MG63 (cell line): ENCODE measurements at regions not wholly inside any gene's neighbourhood (a gene's known extent, or its start where the extent isn't known, plus 50 kb on each side); places are given as distances from the start of the nearest gene placed in this dataset.

Experiments used
- DNase-seq: peaks from one replicate; pipeline ENCODE4 v3.0.0-alpha.2; 2020
- H3K27me3 ChIP-seq: fragments of 250-450 bp; sonication (Bioruptor Pico); 2 replicates; pipeline ENCODE4 v1.5.1; 2020; ENCODE audit warnings: mild to moderate bottlenecking, moderate library complexity
- H3K36me3 ChIP-seq: fragments of 250-450 bp; sonication (Bioruptor Pico); 2 replicates; pipeline ENCODE4 v1.5.1; 2020; ENCODE audit warnings: mild to moderate bottlenecking, moderate library complexity
- H3K4me3 ChIP-seq: fragments of 250-450 bp; sonication (Bioruptor Pico); 2 replicates; pipeline ENCODE4 v1.5.1; 2020; ENCODE audit warnings: mild to moderate bottlenecking, moderate library complexity
- H3K9me3 ChIP-seq: fragments of 250-450 bp; sonication (Bioruptor Pico); 2 replicates; pipeline ENCODE4 v1.5.1; 2020; ENCODE audit warnings: mild to moderate bottlenecking, moderate library complexity

DNA sequence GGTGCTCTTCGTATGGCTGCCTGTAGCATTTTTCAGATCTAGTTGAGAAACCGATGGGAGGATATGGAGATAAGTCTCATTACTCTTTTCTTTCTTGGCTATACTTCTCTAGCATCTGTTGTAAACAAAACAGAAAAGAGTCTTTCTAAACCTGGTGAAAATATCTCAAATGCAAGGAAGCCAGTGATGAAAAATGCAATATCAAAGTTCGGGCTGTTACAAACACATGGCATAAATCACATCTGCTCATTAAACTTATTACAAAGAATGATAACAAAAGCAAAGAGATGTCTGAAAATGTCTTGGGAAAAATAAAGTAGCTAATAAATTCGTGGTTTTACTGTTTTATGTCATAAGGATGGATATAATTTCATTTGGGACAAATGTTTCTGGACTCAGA is 71.8 kb upstream of the IGFBP3 start:
- no peak overlapping the region for H3K4me3 ChIP-seq
- H3K36me3 ChIP-seq: no peaks in the 10 kb centered on the region
- DNase-seq: no peak
- H3K9me3 ChIP-seq: peaks cover 13% of the 10 kb centered on the region
- H3K27me3 ChIP-seq: no peaks in the 10 kb centered on the region

DNA sequence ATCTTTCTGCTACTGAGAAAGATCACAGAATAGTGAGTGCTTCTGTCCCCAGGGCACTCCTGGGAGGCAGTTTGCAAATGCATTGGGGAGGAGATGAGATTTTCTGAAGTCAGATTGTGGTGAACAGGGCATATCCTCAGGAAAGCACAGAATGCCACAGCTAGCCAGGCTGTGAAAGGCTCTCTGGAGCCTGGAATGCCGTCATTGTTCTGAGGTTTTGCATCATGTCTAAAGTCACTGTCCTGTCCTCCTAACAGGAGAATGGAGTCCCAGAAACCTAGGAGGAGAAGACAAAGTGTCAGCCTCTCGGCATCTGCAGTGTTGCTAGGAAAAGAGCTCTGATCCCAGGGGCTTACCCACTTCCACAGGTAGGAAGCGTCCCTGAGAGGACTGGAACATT is 69.2 kb upstream of the IGFBP3 start:
- no peak for DNase-seq
- H3K9me3 ChIP-seq: peaks cover 7% of the 10 kb centered on the region; the same call in 1 of the 2 replicates

GRCh38 chr7:45988405-45989057 is 67.5 kb upstream of the IGFBP3 start:
- H3K9me3 ChIP-seq: no peaks in the 10 kb centered on the region
- H3K36me3 ChIP-seq: no peaks in the 10 kb centered on the region; the same call in 1 of the 2 replicates
- H3K27me3 ChIP-seq: no peaks in the 10 kb centered on the region
- DNase-seq: no peak
- no peak overlapping the region for H3K4me3 ChIP-seq

More for the DNA sequence above, 69.2 kb upstream of the IGFBP3 start:
- Histone ChIP-seq H3K4me3 (no peak overlapping the region), H3K27me3 (no peaks in the 10 kb centered on the region), H3K36me3 (no peaks in the 10 kb centered on the region; the same call in 1 of the 2 replicates)

DNA sequence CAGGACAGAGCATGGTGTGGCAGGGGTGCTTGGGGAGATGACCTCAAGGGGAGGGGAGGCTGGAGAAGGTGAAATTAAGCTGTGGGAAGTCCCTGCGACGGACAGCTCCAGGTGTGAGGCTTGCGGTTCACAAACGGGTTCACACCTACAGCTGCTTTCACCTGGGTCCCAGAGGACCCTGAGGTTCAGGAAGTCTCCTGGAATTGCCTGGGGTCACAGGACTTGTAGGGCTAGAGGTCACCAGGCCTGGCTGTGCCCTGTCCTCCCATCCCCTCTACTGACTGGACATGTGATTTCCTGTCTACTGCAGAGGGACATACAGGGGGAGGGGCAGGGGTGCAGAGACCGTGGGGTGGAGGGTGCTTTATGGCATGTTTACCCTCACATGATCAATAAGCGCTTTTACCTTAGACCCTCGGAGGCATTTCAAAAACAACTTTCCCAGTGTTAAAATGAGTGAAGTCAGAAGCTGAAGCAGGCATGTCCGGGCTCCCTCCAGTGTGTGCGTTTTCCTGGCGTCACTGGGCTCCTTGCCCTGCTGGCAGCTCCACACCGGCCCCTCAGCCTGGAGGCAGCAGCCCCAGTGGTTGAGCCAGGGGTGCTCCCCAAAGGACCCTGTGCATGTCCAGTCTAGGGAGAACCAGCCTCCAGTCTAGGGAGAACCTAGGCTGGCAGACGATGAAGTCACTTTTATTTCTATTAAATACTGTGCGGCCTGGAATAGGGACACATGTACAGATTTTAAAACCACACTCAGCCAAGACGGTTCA is 66.6 kb upstream of the IGFBP3 start:
- Histone ChIP-seq H3K4me3 (no peak overlapping the region), H3K27me3 (no peaks in the 10 kb centered on the region), H3K36me3 (no peaks in the 10 kb centered on the region; the same call in 1 of the 2 replicates), H3K9me3 (0 out of 2 replicates have a peak, but pooled peaks cover 3% of the 10 kb centered on the region)
- DNase-seq: no peak

DNA sequence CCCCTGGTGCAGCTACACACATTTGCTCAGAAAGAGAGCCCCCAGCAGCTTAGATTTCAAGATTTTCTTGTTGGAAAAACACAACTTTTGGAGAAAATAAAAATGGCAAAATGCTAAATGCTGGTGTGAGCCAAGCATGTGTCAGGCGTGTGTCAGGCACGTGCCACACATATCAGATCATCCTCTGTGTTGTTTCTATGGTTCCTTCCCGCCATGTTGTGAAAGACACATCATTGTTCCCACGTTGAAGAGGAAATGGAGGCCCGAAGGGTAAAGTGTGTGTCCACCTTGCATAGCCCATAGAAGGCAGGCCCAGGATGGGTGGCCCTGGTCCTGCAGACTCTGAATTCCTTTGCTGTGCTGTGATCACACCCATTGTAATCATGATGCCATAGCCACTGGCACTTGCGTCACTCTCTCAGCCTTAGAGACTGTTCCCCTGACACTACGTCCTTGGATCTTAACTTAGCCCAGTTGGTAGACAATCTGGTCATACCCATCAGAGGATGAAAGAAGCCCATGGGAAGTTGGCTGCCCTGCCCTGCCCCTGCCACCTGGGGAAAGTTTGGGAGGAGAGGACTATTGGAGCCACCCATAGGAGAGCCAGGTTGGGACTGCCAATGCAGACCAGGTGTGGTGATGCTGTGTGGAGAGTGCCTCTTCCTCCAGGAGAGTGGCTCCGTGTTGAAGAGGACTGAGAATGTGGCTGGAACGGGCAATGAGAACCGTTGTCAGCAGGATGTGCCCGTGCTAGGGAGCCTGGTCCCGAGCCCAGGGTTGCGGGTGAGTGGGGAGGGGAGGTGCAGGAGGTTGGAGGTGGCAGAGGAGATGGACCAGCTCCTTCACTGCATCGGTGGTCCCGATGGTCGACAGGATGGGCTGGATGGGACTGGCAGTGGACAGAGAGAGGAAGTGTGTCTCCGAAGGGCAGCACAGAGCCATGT is 65.6 kb upstream of the IGFBP3 start:
- peaks cover 10% of the 10 kb centered on the region for H3K9me3 ChIP-seq
- no peaks in the 10 kb centered on the region for H3K27me3 ChIP-seq
- no peak for DNase-seq
- no peak overlapping the region for H3K4me3 ChIP-seq
- H3K36me3 ChIP-seq: no peaks in the 10 kb centered on the region; the same call in 1 of the 2 replicates

DNA sequence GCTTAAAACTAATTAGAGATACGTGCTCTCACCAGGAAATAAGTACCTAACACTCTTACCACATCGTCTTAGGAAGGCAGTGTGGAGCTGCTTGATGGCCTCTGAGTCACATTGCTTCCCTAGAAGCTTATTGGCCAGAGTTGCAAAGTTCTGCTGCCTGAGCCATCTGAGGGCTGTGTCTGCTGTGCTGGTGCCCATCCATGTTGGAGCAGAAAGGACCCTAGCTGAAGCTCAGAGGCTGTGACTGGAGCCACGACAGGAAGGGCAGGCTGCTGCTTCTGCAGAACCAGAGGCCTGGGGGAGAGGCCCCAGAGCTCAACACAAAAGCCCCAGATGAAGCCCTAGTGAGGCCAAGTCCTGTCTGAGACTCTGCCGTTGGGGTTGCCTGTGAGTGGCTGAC is 64.8 kb upstream of the IGFBP3 start:
- DNase-seq: peak; percentile 20
- no peaks in the 10 kb centered on the region; the same call in 1 of the 2 replicates for H3K36me3 ChIP-seq
- peaks cover 10% of the 10 kb centered on the region for H3K9me3 ChIP-seq
- H3K4me3 ChIP-seq: no peak overlapping the region
- H3K27me3 ChIP-seq: no peaks in the 10 kb centered on the region

DNA sequence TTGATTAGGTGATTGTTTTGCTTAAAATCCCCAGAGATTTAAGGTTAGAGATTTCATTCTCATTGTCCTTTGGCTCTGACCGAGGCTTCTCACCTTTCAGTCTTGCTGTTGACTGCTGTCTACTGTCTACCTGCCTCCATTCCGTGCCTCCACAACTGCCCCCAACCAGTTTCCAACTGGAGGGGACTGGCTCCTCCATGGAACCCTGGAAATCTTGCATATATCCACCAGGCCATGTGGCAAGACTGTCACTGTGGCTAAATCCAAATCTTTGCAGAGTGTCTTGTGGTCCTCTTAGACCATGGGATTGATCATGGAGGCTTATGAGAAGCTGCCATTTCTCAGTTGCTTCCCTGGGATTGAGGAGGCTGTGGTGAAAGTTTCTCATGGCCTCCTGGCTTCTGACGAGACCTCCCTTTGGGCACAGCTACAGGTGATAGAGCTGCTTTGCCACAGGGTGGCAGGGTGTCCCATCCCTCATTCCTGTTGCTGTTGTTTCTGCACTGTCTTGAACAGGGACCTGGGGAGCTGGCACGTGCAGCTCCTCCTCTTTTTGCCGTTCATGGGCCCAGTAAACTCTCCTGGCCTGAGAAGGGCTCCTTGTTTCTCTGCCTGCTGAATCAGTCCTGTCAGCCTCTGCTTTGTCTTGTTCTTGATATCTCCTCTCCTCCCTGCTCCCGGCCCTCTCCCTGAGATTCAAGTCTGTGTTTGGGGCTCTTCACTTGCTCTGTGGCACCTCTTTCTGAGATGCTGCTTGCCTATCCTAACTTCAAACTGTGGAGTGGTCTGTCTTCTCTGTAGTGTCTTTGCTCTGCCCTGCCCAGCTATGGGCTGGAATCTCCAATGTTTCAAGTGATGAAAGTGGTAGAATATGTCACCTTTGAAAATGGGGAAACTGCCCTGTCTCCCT is 63.6 kb upstream of the IGFBP3 start:
- Histone ChIP-seq H3K36me3 (no peaks in the 10 kb centered on the region; the same call in 1 of the 2 replicates), H3K4me3 (no peak overlapping the region), H3K27me3 (no peaks in the 10 kb centered on the region), H3K9me3 (peaks cover 10% of the 10 kb centered on the region)
- no peak for DNase-seq

GRCh38 chr7:45983720-45984255 is 62.7 kb upstream of the IGFBP3 start:
- H3K4me3 ChIP-seq: no peak overlapping the region
- H3K36me3 ChIP-seq: no peaks in the 10 kb centered on the region; the same call in 1 of the 2 replicates
- no peak for DNase-seq
- H3K27me3 ChIP-seq: no peaks in the 10 kb centered on the region
- H3K9me3 ChIP-seq: peaks cover 10% of the 10 kb centered on the region

- no peaks in the 10 kb centered on the region; the same call in 1 of the 2 replicates for H3K36me3 ChIP-seq
- no peak for DNase-seq
- H3K9me3 ChIP-seq: peaks cover 10% of the 10 kb centered on the region
- no peak overlapping the region for H3K4me3 ChIP-seq
- H3K27me3 ChIP-seq: no peaks in the 10 kb centered on the region
These were observed 62.0 kb upstream of the IGFBP3 start for GRCh38 chr7:45982907-45983719.

DNA sequence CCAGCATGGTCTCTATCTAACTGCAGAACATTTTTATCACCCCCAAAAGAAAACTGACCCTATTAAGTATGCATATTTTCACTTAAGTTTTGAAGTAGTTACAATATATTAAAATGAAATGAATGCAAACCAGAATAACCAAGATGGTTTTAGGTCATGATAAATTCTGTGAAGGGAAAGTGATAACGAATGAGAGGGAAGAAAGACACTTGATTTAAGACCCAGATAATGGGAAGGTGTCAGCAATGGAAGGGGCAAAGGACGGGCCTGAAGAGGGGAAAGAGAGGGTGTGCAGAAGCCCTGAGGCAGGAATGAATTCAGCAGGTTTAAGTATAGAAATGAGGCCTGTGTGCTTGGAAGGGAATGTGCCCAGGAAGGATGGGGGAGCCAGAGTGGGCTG is 61.1 kb upstream of the IGFBP3 start:
- Histone ChIP-seq H3K9me3 (peaks cover 11% of the 10 kb centered on the region), H3K27me3 (no peaks in the 10 kb centered on the region), H3K4me3 (no peak overlapping the region), H3K36me3 (no peaks in the 10 kb centered on the region; the same call in 1 of the 2 replicates)
- DNase-seq: no peak

GRCh38 chr7:45980973-45981372 is 59.9 kb upstream of the IGFBP3 start:
- H3K27me3 ChIP-seq: no peaks in the 10 kb centered on the region
- no peaks in the 10 kb centered on the region; the same call in 1 of the 2 replicates for H3K36me3 ChIP-seq
- no peak overlapping the region for H3K4me3 ChIP-seq
- no peak for DNase-seq
- H3K9me3 ChIP-seq: peaks cover 14% of the 10 kb centered on the region

GRCh38 chr7:45980181-45980905 is 59.3 kb upstream of the IGFBP3 start:
- Histone ChIP-seq H3K36me3 (no peaks in the 10 kb centered on the region; the same call in 1 of the 2 replicates), H3K27me3 (no peaks in the 10 kb centered on the region), H3K9me3 (peaks cover 17% of the 10 kb centered on the region), H3K4me3 (no peak overlapping the region)
- DNase-seq: no peak

GRCh38 chr7:45979275-45980180 is 58.5 kb upstream of the IGFBP3 start:
- Histone ChIP-seq H3K27me3 (no peaks in the 10 kb centered on the region), H3K4me3 (no peak overlapping the region), H3K9me3 (peaks cover 17% of the 10 kb centered on the region), H3K36me3 (no peaks in the 10 kb centered on the region)
- no peak for DNase-seq
